ENCODE measurements at regions not wholly inside any gene's neighbourhood (a gene's known extent, or its start where the extent isn't known, plus 50 kb on each side); places are given as distances from the start of the nearest gene placed in this dataset.

DNA sequence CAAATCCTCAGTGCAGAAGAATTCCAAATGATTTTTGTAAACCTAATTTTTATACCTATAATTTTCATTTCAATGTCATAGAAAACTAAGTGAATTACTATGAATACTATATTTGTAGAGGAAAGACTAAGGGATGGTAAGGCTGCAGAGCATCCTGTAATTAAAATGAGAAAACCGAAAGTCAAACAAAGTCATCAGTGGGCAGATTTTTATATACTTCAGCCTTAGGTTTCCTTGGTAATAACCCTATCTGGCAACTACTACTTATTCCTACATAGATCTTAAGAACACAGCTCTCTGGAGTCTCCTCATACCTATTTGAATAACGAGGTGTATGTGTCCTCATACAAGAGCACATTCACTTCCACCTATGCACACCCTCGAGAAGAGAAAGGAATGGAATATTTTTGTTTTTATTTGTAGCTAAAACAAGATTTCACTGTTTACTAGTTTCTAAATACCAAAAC is 117.9 kb upstream of the SGK1 start:
- TF ChIP-seq, protein P1, sequence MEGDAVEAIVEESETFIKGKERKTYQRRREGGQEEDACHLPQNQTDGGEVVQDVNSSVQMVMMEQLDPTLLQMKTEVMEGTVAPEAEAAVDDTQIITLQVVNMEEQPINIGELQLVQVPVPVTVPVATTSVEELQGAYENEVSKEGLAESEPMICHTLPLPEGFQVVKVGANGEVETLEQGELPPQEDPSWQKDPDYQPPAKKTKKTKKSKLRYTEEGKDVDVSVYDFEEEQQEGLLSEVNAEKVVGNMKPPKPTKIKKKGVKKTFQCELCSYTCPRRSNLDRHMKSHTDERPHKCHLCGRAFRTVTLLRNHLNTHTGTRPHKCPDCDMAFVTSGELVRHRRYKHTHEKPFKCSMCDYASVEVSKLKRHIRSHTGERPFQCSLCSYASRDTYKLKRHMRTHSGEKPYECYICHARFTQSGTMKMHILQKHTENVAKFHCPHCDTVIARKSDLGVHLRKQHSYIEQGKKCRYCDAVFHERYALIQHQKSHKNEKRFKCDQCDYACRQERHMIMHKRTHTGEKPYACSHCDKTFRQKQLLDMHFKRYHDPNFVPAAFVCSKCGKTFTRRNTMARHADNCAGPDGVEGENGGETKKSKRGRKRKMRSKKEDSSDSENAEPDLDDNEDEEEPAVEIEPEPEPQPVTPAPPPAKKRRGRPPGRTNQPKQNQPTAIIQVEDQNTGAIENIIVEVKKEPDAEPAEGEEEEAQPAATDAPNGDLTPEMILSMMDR (IDR thresholded peaks at IDR 0.05), result no peak
- TF ChIP-seq POLR2A (IDR thresholded peaks at IDR 0.05), result no peak
